HG02840 (cell line): ENCODE measurements at regions not wholly inside any gene's neighbourhood (a gene's known extent, or its start where the extent isn't known, plus 50 kb on each side); places are given as distances from the start of the nearest gene placed in this dataset.
"Not testable (repeated sequence)": the region's sequence is repeated elsewhere in the genome, so short reads cannot be mapped to it uniquely, and the experiment has no call there.

Source experiments
- ATAC-seq: cut with Tn5 transposase; IDR thresholded peaks from one replicate; pipeline ENCODE4 v1.9.1; 2021; ENCODE audit warnings: mild to moderate bottlenecking, moderate library complexity, moderate number of reproducible peaks; ENCODE audit not compliant: unreplicated experiment, low FRiP score

DNA sequence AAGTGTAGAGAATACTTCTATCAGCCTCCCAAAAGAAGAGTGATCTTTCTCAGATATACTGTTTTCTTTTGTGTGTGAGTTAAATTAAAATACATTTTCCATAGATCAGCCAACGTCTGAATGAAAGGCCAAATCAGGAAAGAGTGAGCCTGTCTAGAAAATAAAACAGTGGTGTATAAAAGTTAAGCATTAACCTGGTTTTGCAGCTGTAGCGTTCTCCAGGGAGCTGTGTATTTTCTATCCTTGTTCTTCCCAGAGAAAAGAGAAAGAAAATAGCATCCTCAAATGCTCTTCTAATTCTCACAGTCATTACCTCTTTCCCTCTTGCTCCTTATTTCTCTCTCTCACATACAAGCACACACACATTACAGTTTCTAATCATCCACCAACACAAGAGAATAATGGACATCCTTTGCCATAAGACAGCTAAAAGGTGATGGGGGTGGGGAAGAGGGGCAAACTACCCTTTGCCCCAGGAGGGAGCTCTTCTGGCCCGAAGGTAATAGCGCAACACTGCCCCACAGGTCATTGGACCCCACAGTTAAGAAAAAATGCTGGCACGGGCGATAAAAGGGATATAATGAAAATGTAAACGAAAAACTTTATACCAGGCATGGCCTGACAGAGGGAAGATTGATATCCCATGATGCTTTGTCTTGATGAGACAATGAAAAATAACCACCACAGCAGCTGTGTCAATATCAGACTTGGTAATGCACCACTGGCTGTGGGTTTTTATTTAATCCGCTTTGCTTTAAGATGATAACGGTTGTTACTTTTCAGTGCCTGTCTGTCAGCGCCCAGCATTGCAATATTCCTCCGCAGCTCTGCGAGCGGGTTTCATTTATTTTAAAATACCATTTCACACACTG, 150.3 kb downstream of the NUF2 start:
- no peak for ATAC-seq

DNA sequence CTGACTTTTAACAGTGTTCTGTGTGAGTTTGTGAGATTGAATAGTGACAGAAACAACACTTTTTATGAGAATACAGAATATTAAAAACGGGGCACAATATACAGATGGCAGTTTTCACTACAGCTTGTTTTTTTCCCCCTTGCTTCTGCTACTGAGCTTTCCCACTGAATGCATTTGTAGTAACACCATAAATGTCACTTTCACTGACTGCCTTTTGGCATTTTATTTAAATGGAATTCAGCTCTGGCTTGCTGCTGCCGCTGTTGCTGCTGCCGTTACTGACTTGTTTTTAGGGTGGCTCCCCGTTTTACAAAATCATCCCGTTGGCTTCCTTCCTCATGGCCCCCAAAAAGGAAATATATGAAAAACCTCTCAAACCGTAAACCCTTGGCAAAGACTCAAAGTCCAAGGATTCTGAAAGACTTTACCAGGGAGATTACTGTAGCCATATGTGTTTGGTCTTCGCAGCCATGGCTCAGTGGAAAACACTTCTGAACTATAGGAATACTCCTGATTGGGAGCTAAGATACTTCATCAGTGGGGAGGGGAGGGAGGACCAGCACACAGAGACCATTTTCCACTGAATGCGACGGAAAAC, 151.0 kb downstream of the NUF2 start:
- no peak for ATAC-seq

DNA sequence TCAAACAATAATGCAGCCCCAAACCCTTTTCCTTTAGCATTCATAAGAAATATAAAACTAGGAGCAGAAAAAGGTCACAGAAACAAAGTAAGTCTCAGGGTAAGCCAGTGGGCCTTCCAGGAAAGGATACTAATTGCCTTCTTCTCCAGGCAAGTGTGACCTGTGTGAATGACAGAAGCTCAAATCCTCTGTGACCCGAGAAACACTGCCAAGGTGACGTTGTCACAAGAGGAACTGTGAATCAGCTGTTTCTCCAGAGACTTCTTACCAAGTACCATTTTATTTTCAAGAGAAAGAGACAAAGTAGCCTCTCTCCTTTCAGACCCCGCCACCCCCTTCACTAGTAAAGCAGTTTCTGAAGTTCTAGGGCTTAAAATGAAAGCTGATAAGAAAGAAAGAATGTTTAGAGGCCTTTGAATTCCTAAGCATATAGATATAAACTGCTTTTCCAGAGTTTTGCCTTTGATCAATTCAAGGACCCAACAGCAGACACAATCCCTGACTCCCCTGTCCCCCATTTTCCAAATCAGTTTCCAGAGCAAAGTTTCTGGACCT, 155.6 kb downstream of the NUF2 start:
- ATAC-seq: no peak

DNA sequence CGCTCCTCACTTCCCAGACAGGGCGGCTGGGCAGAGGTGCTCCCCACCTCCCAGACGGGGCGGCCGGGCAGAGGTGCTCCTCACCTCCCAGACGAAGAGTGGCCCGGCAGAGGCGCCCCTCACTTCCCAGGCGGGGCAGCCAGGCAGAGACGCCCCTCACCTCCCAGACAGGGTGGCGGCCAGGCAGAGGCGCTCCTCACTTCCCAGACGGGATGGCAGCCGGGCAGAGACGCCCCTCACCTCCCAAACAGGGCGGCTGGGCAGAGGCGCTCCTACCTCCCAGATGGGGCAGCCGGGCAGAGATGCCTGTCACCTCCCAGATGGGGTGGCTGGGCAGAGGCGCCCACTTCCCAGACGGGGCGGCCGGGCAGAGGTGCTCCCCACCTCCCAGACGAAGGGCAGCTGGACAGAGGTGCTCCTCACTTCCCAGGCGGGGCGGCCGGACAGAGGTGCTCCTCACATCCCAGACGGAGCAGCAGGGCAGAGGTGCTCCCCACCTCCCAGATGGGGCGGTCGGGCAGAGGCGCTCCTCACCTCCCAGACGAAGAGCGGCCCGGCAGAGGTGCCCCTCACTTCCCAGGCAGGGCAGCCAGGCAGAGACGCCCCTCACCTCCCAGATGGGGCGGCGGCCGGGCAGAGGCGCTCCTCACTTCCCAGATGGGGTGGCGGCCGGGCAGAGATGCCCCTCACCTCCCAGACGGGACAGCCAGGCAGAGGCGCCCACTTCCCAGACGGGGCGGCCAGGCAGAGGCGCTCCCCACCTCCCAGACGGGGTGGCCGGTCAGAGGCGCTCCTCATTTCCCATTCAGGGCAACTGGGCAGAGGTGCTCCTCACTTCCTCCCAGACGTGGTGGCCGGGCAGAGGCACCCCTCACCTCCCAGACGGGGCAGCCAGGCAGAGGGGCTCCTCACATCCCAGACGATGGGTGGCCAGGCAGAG, 176.9 kb downstream of the NUF2 start:
- not testable (repeated sequence) for ATAC-seq

DNA sequence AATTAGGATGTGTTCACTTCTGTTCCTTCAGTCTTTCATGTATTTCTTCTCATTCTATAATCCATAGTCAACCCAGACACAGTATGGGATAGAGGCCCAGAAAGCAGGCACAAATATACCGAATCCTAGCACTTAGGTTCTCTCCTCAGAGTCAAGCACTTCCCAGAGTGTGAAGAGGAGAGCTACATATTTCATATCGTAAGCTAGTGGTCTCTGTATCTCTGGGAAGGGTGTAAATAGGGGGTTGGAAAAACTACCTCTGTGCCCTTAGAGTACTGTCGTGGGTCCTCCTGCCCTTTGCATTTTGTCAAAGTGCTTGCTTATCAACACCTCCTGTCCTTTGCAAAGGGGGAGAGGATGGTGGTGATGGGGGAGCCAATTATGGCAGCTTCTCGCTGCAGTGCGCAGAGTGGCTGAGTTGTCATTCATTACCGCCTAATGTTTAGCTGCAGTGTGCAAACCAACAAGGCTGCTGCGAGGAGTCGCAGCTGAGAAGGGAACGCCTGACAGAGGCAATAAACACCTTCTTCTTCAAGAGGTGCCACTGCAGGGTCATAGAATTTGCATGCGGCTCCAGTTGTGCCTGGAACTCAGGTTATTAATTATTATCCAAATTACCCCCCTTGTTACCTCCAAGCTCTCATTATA, 182.7 kb downstream of the NUF2 start:
- no peak for ATAC-seq

DNA sequence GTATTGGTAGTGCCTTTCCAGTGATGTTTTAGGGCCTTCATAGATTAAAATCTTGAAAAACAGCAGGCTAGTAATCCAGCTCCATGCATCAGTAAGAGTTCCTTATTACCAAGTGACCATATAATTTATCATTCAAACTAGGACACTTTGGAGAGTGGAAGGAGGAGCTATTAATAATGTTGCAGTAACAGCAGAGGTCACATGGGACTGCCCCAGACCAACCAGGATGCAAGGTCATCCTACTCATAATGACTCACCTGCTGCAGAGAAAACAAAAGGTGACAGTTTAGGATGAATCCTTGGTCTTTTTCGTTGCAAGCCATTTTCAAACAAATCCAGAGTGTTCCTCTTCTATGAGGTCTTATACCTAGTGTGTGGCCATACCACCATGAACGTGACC, 187.4 kb downstream of the NUF2 start:
- no peak for ATAC-seq

DNA sequence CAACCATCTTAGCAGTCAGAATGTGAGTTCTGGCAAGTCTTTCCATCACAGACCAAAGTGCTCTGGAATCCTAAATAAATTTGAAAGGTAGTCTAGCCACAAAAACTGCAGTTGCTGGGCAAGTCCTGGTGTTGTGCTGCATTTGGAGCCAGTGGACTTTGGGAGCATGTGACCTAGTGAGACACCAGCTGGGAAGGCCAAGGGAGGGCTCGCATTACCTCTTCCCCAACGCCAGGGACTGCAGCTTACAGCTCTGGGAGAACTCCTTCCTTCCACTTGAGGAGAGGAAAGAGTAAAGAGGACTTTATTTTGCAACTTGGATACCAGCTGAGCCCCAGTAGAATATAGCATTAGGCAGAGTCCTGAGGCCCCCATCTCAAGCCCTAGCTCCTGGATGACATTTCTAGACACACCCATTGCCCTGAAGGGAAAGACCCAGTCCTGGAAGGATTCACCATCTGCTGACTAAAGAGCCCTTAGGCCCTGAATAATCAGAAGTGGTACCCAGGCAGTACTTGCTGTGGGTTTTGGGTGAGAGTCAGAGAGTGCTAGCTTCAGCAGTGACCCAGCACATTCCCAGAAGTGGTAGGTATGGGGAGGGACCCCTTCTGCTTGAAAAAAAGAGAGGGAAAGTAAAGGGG, 190.7 kb downstream of the NUF2 start:
- ATAC-seq: no peak

DNA sequence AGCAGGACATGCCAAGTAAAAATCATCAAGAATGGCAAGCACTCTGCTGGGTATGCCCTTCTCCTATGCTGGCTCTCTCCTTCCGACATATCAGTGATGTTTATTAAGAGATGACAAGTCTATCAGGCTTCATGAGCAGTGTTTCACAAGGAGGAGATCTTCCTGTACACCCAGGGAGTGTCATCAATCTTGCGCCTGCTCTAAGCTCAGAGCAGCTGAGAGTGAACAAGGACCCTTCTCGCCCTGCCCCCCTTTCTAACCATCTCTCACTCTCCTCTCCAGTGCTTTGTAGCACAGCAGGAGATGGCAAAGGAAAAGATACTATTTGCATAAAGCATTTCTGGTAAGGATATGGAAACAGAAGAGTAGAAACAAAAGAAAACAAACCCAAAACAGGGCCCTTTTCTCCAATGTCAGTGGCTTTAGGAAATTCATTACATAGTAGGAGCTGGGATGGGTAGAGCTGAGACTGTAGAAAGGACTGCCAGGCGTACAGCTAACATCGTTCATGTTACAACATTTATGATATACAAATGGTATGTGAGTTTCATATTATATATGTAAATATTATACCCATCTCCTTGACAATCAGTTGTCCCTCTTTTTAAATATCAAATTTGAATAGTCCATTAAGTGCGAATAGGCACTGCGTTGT, 201.7 kb downstream of the NUF2 start:
- no peak for ATAC-seq

DNA sequence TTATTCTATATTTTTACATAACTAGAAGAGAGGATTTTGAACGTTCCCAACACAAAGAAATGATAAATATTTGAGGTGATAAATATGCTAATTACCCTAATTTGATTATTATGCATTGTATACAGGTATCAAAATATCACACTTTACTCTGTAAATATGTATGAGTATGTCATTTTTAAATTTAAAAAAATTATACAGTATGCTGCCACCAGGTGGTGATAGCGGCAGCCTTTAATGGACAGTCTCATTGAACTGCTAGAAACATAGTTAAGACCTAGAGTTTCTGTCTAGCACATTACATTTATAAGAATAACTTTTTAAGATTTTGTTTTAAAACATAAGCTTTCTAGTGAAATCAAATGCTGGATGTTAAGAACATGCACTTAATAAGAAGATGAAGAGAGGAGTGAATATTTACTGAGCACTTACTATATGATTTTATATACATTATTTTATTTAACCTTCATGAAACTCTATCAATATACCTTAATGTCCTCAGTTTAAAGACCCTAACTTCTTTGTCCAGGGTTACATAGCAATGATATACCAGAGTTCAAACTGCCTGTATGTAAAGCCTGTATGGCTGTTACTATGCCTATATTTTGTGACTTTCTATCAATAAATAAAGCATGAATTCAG, 207.1 kb downstream of the NUF2 start:
- ATAC-seq: no peak

DNA sequence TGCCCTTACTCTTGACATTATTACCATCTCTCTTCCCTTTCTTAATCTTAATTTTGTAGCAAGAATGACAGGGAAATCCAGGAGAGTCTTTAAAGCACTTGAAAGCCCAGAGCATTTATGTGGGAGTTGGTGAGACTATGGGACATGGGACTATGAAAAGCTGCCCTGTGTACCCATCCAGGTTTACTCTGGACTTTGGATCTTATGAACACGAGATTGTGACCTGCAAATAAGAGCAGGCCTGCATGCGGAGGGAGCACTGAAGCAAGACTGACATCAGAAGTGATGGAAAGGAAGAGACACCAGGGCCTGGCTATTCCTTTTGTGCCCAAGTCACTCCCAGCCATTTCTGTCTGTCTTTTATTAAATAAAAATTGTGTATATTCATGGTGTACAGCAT, 209.6 kb downstream of the NUF2 start:
- ATAC-seq: no peak

DNA sequence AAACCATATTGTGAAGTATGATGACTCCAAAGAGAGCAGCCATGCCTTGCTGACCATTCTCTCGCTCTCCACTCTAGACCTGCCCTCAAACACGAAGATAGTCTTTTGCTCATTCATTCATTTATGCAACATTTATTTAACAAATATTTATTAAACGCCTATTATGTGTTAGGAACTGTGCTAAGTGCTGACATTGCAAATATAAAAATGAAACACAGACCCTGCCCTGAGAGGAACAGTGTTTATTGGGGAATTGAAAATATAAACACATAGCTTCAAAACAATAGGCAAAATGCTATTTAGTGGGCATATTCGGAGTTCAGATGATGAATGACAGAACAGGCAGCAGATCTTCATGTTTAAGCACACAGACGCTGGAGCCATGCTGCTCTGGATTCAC, 213.6 kb downstream of the NUF2 start:
- ATAC-seq: no peak

DNA sequence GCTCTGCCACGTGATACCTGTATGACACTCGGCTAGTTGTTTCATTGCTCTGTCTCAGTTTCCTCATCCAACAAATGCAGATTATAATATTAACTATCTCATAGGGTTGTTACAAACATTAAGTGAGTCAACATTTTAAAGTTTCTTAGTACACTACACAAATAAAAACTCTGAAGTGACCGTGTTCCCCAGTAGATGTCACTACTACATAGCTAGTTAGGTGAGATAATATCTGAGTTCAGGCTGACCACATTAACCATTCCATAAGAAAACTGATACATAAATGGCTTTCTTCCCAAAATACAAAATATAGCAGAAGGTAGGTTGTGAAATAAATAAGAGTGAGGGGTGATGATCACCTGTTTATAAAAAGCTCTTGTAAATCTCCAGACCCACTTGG, 214.1 kb downstream of the NUF2 start:
- no peak for ATAC-seq

DNA sequence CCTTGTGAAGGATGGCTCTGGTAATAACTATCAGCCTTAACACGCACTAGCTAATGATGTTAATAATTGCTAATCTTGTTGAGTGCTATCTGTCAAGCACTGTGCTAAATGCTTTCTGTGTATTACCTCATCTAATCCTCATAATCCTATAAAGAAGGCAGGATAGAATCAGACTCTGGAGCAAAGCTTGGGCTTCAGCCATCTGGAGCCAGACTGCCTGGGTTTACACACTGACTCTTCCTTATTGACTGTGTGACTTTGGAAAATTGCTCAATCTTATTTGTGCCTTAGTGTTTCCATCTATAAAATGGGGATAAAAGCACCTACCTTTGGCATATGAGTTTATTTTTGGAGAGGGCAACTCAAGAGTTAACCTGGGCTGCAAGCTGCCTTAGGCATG, 216.1 kb downstream of the NUF2 start:
- no peak for ATAC-seq

DNA sequence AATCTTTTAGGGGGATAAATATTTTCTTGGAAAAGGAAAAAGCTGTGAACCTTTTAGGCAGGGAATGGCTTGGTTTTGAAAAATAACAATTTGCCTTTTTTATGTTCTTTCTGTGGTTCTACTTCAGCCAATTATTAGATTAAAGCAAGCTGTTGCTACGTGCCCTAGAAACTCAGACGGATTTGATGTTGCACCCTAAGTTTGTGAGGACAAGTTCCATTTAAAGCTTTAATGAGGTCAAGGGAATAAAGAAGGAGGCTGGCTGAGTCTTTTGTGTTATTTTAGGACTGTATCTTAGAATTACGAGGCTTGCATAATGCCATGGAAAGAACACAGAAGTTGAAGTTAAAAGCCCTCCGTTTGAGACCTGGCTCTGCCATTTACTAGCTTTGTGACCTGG, 216.9 kb downstream of the NUF2 start:
- no peak for ATAC-seq

DNA sequence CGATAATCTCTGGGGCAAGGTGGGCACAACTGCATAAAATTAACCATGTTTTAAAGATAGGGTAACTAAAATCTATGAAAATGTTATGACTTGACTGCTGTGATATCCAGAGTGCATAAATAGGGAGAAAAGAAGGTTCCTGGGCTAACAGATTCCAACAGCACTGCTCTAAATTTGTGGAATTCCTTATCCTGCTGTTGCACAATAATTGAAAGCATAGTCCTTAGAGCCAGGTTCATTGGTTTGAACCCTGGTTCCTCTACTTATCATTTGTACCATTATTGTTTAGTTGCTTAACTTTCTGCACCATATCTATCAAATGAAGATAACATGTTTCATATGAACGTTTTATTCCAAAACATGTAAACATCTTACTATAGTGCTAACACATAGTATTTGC, 219.0 kb downstream of the NUF2 start:
- ATAC-seq: no peak

DNA sequence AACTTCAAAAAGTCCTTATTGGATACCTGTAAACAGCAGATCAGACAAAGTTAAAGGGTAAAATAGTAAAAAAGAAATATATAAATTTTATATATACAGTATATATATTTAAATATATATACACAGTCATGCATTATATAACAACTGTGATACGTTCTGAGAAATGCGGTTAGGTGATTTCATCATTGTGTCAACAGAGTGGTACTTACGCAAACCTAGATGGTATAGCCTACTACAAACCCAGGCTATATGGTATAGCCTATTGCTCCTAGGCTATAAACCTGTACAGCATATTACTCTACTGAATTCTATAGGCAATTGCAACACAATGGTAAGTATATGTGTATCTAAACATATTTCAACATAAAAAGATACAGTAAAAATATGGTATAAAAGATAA, 222.7 kb downstream of the NUF2 start:
- no peak for ATAC-seq

DNA sequence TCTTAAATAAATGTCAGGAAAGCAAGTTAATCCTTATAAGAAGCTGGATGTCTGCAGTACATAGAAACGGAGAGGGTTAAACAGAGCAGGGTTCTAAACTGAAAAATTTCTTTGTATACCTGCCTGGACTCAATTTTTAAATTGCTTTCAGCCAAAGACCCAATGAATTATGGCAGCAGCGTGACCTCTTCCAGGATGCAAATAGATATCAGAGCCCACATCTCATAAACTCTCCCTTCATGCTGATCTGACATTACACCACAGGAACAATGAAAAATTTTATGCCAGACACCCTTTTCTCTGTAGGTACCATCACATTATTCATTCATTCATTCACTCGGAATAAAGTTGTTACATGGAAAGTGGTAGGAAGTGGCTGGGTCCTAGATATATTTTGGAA, 236.4 kb downstream of the NUF2 start:
- no peak for ATAC-seq

DNA sequence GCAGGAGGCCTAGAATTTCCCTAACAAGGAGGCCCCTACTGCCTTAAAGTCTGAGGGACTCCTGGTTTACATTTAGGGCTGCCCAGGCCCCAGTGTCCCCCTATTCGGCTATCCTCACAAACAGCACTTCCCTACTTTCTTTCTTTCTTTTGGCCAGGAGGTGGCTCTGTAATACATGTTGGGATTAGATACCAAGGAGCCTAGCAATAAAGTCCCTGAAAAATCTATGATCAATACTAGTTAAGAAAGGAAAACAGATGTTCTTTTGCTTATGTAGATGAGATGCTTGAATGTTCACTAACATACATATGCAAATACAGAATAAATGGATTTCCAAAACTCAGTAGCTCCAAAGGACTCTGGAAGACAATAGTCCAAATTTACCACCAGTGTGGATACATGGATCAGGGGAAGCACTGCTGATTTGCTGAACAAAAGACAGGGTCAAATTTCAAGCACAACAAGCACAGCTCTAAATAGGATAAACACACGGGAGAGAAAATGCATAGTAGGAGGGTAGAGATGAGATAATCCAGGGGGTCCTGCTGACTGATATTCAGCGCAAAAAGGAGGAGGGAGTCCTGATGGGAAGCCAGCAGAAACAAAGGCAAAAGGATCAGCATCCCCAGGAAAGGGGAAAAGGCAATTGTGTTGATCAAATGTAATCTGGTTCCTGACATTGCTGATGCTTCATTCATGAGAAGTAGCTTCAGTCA, 240.0 kb downstream of the NUF2 start:
- no peak for ATAC-seq
